ENCODE measurements at regions not wholly inside any gene's neighbourhood (a gene's known extent, or its start where the extent isn't known, plus 50 kb on each side); places are given as distances from the start of the nearest gene placed in this dataset.

DNA sequence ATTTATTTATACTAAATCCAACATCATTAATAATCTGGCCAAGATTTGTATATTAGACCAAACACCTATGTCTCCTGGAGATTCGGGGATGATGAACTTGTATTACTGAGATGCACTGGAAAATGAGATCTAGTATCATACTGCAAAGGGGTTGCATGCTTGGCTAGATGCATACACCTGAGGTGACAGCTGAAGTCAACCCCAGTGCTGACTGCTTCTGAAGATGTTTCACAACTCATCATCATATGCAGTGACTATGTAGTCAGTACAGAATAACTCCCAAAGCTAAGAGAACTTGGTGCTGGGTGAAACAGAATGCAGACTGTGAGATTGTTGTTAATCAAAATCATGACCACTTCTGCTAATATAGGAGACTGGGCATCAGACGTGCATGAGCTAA lies 1114.2 kb downstream of the NSUN3 start:
- peaks cover 6% of the 10 kb centered on the region; the same call in 1 of the 2 replicates for H3K9me3 ChIP-seq (ENCODE audit: low read length)
- H3K36me3 ChIP-seq (ENCODE audit: insufficient read depth, low read length) = no peaks in the 10 kb centered on the region
- H3K4me3 ChIP-seq (ENCODE audit: low read length) = no peak overlapping the region
- no peaks in the 10 kb centered on the region for H3K4me1 ChIP-seq (ENCODE audit: low read length)
- H3K9me2 ChIP-seq (replicated peaks; ENCODE audit: insufficient read depth, low read length) = no peaks in the 10 kb centered on the region
- H3K27me3 ChIP-seq (ENCODE audit: low read length) = no peaks in the 10 kb centered on the region
- H3K9ac ChIP-seq (ENCODE audit: low read length) = no peak overlapping the region
- no peaks in the 10 kb centered on the region for H3K79me2 ChIP-seq (ENCODE audit: low read length)
- no peak overlapping the region for H2AFZ ChIP-seq (ENCODE audit: low read length)
- H3K4me2 ChIP-seq (ENCODE audit: low read depth, low read length, poor library complexity, severe bottlenecking) = no peak overlapping the region
- no peak overlapping the region for H3K27ac ChIP-seq (ENCODE audit: low read length)
- no peaks in the 10 kb centered on the region for H4K20me1 ChIP-seq (ENCODE audit: insufficient read depth, low read depth, low read length)
- DNase-seq = no peak

DNA sequence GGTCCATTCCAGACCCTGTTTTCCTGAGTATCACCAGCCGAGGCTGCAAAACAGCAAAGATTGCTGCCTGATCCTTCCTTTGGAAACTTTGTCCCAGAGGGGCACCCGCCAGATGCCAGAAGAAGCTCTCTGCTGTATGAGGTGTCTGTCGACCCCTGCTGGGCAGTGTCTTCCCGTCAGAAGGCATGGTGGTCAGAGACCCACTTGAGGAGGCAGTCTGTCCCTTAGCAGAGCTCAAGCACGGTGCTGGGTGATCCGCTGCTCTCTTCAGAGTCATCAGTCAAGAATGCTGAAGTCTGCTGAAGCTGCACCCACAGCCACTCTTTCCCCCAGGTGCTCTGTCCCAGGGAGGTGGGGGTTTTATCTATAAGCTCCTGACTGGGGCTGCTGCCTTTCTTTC lies 1121.2 kb downstream of the NSUN3 start:
- Histone ChIP-seq H3K4me2 (ENCODE audit: low read depth, low read length, poor library complexity, severe bottlenecking) (no peak overlapping the region), H3K36me3 (ENCODE audit: insufficient read depth, low read length) (no peaks in the 10 kb centered on the region), H3K9ac (ENCODE audit: low read length) (no peak overlapping the region), H3K4me3 (ENCODE audit: low read length) (no peak overlapping the region), H3K27me3 (ENCODE audit: low read length) (no peaks in the 10 kb centered on the region), H3K9me2 (replicated peaks; ENCODE audit: insufficient read depth, low read length) (no peaks in the 10 kb centered on the region), H3K79me2 (ENCODE audit: low read length) (no peaks in the 10 kb centered on the region), H3K27ac (ENCODE audit: low read length) (no peak overlapping the region), H3K4me1 (ENCODE audit: low read length) (no peaks in the 10 kb centered on the region), H3K9me3 (ENCODE audit: low read length) (no peaks in the 10 kb centered on the region), H4K20me1 (ENCODE audit: insufficient read depth, low read depth, low read length) (no peaks in the 10 kb centered on the region), H2AFZ (ENCODE audit: low read length) (no peak overlapping the region)
- DNase-seq = no peak

DNA sequence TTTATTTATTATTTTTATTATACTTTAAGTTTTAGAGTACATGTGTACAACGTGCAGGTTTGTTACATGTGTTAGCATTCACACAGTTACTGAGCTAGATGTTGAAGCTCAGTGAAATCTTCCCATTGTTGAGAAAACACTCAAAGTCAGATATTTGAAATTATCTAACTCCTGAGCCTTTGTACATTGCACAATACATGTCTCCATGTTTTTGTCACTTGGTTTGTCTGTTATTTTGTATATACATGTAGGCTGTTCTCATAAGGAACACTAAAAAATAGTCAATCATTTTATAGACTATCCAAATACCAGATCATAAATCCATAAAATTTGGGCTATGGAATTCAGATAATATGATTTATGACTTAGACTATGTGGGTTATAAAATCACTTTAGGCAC lies 1126.5 kb downstream of the NSUN3 start:
- Histone ChIP-seq H4K20me1 (ENCODE audit: insufficient read depth, low read depth, low read length) (no peaks in the 10 kb centered on the region), H3K9me2 (replicated peaks; ENCODE audit: insufficient read depth, low read length) (no peaks in the 10 kb centered on the region), H3K4me3 (ENCODE audit: low read length) (no peak overlapping the region), H2AFZ (ENCODE audit: low read length) (no peak overlapping the region), H3K27me3 (ENCODE audit: low read length) (no peaks in the 10 kb centered on the region), H3K4me2 (ENCODE audit: low read depth, low read length, poor library complexity, severe bottlenecking) (no peak overlapping the region), H3K27ac (ENCODE audit: low read length) (no peak overlapping the region), H3K9ac (ENCODE audit: low read length) (no peak overlapping the region), H3K36me3 (ENCODE audit: insufficient read depth, low read length) (no peaks in the 10 kb centered on the region), H3K9me3 (ENCODE audit: low read length) (peaks cover 3% of the 10 kb centered on the region; the same call in 1 of the 2 replicates), H3K4me1 (ENCODE audit: low read length) (no peaks in the 10 kb centered on the region), H3K79me2 (ENCODE audit: low read length) (no peaks in the 10 kb centered on the region)
- no peak for DNase-seq

DNA sequence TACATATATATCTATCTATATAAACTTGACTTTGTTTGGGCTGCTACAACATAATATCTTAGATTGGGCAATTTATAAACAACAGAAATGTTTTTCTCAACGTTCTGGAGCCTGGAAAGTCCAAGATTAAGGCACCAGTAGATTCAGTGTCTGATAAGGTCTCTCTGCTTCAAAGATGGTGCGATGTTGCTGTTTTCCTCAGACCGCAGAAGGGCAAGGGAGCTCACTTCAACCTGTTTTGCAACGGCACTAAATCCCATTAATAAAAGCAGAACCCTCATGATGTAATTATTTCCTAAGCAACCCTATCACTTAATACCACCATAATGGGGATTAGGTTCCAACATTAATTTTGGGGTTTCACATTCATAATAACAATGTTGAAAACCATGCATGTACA lies 1134.8 kb downstream of the NSUN3 start:
- no peaks in the 10 kb centered on the region for H3K36me3 ChIP-seq (ENCODE audit: insufficient read depth, low read length)
- H3K79me2 ChIP-seq (ENCODE audit: low read length) = no peaks in the 10 kb centered on the region
- H3K9ac ChIP-seq (ENCODE audit: low read length) = no peak overlapping the region
- H3K4me1 ChIP-seq (ENCODE audit: low read length) = no peaks in the 10 kb centered on the region
- H3K9me3 ChIP-seq (ENCODE audit: low read length) = no peaks in the 10 kb centered on the region; the same call in 1 of the 2 replicates
- H3K9me2 ChIP-seq (replicated peaks; ENCODE audit: insufficient read depth, low read length) = no peaks in the 10 kb centered on the region
- H3K27ac ChIP-seq (ENCODE audit: low read length) = no peak overlapping the region
- no peak for DNase-seq
- H2AFZ ChIP-seq (ENCODE audit: low read length) = no peak overlapping the region
- H3K4me2 ChIP-seq (ENCODE audit: low read depth, low read length, poor library complexity, severe bottlenecking) = no peak overlapping the region
- H3K27me3 ChIP-seq (ENCODE audit: low read length) = no peaks in the 10 kb centered on the region
- no peak overlapping the region for H3K4me3 ChIP-seq (ENCODE audit: low read length)
- no peaks in the 10 kb centered on the region for H4K20me1 ChIP-seq (ENCODE audit: insufficient read depth, low read depth, low read length)

DNA sequence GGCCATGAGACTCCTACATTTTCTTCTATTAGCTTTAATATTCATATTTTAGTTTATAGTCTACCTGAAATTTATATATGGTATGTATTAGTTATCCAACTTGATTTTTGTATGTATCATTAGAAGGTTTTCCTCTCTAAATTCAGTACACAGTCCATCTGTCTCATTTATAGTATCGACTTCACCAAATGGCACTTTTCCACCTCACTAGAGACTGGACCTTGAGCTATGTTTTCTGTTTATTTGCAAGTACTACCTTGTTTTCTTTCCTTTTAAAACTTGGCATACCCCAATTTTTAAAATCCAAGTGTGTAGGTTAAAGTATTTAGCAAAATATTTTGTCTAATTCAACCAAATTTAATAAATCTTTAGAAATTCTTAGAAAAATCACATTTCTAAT lies 1137.5 kb downstream of the NSUN3 start:
- Histone ChIP-seq H3K36me3 (ENCODE audit: insufficient read depth, low read length) (no peaks in the 10 kb centered on the region), H3K4me2 (ENCODE audit: low read depth, low read length, poor library complexity, severe bottlenecking) (no peak overlapping the region)

DNA sequence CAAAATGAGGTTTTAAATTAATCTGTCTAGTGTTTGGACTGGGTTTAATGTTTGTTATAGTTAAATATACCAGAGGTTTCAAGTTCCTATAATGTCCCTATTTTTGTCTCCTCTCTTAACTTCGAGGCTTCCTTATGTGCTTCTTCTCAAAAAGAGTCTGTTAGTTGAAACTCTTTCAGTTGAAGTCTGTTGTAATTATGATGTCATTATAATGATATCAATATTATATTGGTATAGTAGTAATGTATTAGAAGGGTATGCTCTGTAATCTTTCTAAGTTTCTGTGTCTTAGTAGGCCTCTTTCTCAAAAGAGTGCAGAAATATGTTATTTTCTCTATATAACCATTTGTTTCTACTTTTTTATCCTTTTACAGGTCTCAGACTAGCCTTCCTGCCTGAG lies 1148.0 kb downstream of the NSUN3 start:
- Histone ChIP-seq H3K4me3 (ENCODE audit: low read length) (no peak overlapping the region), H3K27me3 (ENCODE audit: low read length) (no peaks in the 10 kb centered on the region), H3K9ac (ENCODE audit: low read length) (no peak overlapping the region), H3K36me3 (ENCODE audit: insufficient read depth, low read length) (no peaks in the 10 kb centered on the region), H4K20me1 (ENCODE audit: insufficient read depth, low read depth, low read length) (no peaks in the 10 kb centered on the region), H3K79me2 (ENCODE audit: low read length) (no peaks in the 10 kb centered on the region), H3K9me2 (replicated peaks; ENCODE audit: insufficient read depth, low read length) (no peaks in the 10 kb centered on the region), H3K4me2 (ENCODE audit: low read depth, low read length, poor library complexity, severe bottlenecking) (no peak overlapping the region), H3K27ac (ENCODE audit: low read length) (no peak overlapping the region), H3K9me3 (ENCODE audit: low read length) (peaks cover 3% of the 10 kb centered on the region; the same call in 1 of the 2 replicates), H3K4me1 (ENCODE audit: low read length) (no peaks in the 10 kb centered on the region), H2AFZ (ENCODE audit: low read length) (no peak overlapping the region)
- no peak for DNase-seq

More for the DNA sequence above, 1137.5 kb downstream of the NSUN3 start:
- H3K27ac ChIP-seq (ENCODE audit: low read length) = no peak overlapping the region
- H3K4me3 ChIP-seq (ENCODE audit: low read length) = no peak overlapping the region
- no peak overlapping the region for H2AFZ ChIP-seq (ENCODE audit: low read length)
- H3K79me2 ChIP-seq (ENCODE audit: low read length) = no peaks in the 10 kb centered on the region
- no peak for DNase-seq
- no peaks in the 10 kb centered on the region for H3K4me1 ChIP-seq (ENCODE audit: low read length)
- no peaks in the 10 kb centered on the region for H4K20me1 ChIP-seq (ENCODE audit: insufficient read depth, low read depth, low read length)
- H3K9me3 ChIP-seq (ENCODE audit: low read length) = peaks cover 5% of the 10 kb centered on the region; the same call in 1 of the 2 replicates
- H3K9me2 ChIP-seq (replicated peaks; ENCODE audit: insufficient read depth, low read length) = no peaks in the 10 kb centered on the region
- H3K9ac ChIP-seq (ENCODE audit: low read length) = no peak overlapping the region
- H3K27me3 ChIP-seq (ENCODE audit: low read length) = no peaks in the 10 kb centered on the region

DNA sequence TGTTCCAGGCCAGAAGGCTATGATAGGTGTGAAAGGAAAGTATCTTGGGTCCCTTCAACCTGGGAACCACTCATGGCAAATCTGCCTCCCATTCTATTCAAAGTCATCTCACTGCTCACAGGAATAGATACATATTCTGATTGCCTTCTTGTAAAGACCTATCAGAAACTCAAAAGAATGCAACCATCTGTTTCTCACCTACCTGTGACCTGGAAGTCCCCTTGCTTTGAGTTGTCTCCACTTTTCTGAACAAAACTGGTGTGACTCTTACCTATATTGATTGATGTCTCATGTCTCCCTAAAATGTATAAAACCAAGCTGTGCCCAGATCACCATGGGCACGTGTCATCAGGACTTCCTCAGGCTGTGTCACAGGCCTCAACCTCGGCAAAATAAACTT lies 1149.3 kb downstream of the NSUN3 start:
- DNase-seq = no peak
- Histone ChIP-seq H3K27me3 (ENCODE audit: low read length) (no peaks in the 10 kb centered on the region), H3K4me1 (ENCODE audit: low read length) (no peaks in the 10 kb centered on the region), H3K36me3 (ENCODE audit: insufficient read depth, low read length) (no peaks in the 10 kb centered on the region), H3K9me2 (replicated peaks; ENCODE audit: insufficient read depth, low read length) (no peaks in the 10 kb centered on the region), H2AFZ (ENCODE audit: low read length) (0 out of 2 replicates have a peak overlapping the region, but pooled peaks have one; percentile 14), H3K9me3 (ENCODE audit: low read length) (peaks cover 9% of the 10 kb centered on the region), H4K20me1 (ENCODE audit: insufficient read depth, low read depth, low read length) (no peaks in the 10 kb centered on the region), H3K4me2 (ENCODE audit: low read depth, low read length, poor library complexity, severe bottlenecking) (no peak overlapping the region), H3K9ac (ENCODE audit: low read length) (no peak overlapping the region), H3K79me2 (ENCODE audit: low read length) (no peaks in the 10 kb centered on the region), H3K27ac (ENCODE audit: low read length) (no peak overlapping the region), H3K4me3 (ENCODE audit: low read length) (no peak overlapping the region)

DNA sequence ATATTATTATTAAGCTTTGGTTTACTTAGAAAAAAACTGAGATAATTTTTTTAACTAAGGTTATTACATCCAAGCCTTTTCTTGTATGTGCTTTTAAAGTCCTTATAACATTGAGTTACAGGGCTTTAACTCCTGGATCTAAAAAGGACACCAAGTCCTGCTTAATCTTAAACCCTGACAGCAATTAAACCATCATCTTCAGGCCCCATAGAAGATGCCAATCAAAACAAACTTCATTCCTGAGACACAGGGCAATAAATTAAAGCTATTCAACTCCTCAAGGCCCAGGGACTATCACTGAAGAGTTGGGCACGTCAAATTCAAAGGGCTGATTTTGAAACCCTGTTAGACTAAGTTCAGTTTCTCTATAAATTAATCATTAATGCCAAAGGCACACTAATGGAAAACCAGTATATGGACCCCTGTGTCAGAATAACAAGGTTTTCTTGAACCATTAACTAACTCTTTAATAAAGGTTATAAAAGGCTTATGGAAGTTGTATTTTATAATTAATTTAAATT lies 1152.6 kb downstream of the NSUN3 start:
- DNase-seq = no peak
- Histone ChIP-seq H3K4me3 (ENCODE audit: low read length) (no peak overlapping the region), H3K4me2 (ENCODE audit: low read depth, low read length, poor library complexity, severe bottlenecking) (no peak overlapping the region), H3K4me1 (ENCODE audit: low read length) (no peaks in the 10 kb centered on the region), H3K9ac (ENCODE audit: low read length) (no peak overlapping the region), H3K79me2 (ENCODE audit: low read length) (no peaks in the 10 kb centered on the region), H2AFZ (ENCODE audit: low read length) (no peak overlapping the region), H3K9me3 (ENCODE audit: low read length) (peaks cover 6% of the 10 kb centered on the region; the same call in 1 of the 2 replicates), H3K36me3 (ENCODE audit: insufficient read depth, low read length) (no peaks in the 10 kb centered on the region), H3K9me2 (replicated peaks; ENCODE audit: insufficient read depth, low read length) (no peaks in the 10 kb centered on the region), H3K27me3 (ENCODE audit: low read length) (no peaks in the 10 kb centered on the region), H3K27ac (ENCODE audit: low read length) (no peak overlapping the region), H4K20me1 (ENCODE audit: insufficient read depth, low read depth, low read length) (no peaks in the 10 kb centered on the region)

DNA sequence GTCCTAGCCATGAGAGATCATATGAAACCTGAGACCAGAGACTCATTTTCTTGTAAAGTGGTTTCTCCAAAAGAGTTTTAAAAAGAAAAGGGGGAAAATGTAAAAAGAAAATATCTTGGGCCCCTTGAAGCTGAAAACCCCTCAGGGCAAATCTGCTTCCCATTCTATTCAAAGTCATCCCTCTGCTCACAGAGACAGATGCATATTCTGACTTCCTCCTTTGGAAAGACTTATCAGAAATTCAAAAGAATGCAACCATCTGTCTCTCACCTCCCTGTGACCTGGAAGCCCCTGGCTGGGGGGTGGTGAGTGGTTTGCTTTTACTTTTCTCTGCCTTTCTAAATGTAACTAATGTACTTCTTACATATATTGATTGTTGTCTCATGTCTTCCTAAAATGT lies 1154.8 kb downstream of the NSUN3 start:
- Histone ChIP-seq H3K79me2 (ENCODE audit: low read length) (no peaks in the 10 kb centered on the region), H3K27me3 (ENCODE audit: low read length) (no peaks in the 10 kb centered on the region), H3K36me3 (ENCODE audit: insufficient read depth, low read length) (no peaks in the 10 kb centered on the region), H3K4me2 (ENCODE audit: low read depth, low read length, poor library complexity, severe bottlenecking) (no peak overlapping the region), H3K27ac (ENCODE audit: low read length) (no peak overlapping the region), H4K20me1 (ENCODE audit: insufficient read depth, low read depth, low read length) (no peaks in the 10 kb centered on the region), H3K4me1 (ENCODE audit: low read length) (no peaks in the 10 kb centered on the region), H3K4me3 (ENCODE audit: low read length) (no peak overlapping the region), H3K9ac (ENCODE audit: low read length) (no peak overlapping the region), H2AFZ (ENCODE audit: low read length) (no peak overlapping the region), H3K9me2 (replicated peaks; ENCODE audit: insufficient read depth, low read length) (no peaks in the 10 kb centered on the region), H3K9me3 (ENCODE audit: low read length) (peaks cover 6% of the 10 kb centered on the region; the same call in 1 of the 2 replicates)
- no peak for DNase-seq

All from Karpas-422 (cell line).